ENCODE measurements at regions not wholly inside any gene's neighbourhood (a gene's known extent, or its start where the extent isn't known, plus 50 kb on each side); places are given as distances from the start of the nearest gene placed in this dataset.

- Mint-ChIP-seq H3K36me3 (ENCODE audit: insufficient read depth, unreplicated experiment) (no peaks in the 10 kb centered on the region), H3K9me3 (ENCODE audit: low read depth, unreplicated experiment) (no peaks in the 10 kb centered on the region), H3K27me3 (ENCODE audit: unreplicated experiment) (no peaks in the 10 kb centered on the region), H3K27ac (ENCODE audit: unreplicated experiment) (peak overlapping the region; percentile 28), H3K4me3 (ENCODE audit: low read depth, unreplicated experiment) (no peak overlapping the region), H3K4me1 (ENCODE audit: low read depth, unreplicated experiment) (peaks cover 14% of the 10 kb centered on the region)
- BruUV-seq (replicated peaks), result no TSS peak
- intact Hi-C loops (cut with micrococcal nuclease; ENCODE audit: unreplicated experiment), result no loop called here
- peak; percentile 44 for DNase-seq
- CTCF ChIA-PET, result interaction anchor here (0.6 kb wide), 1 partner anchor 44 kb away, joined by 3 read pairs; no protein-coding TSS in a partner anchor
- TF ChIP-seq CTCF (IDR thresholded peaks at IDR 0.05; ENCODE audit: unreplicated experiment), result no peak
Measured at GRCh38 chr5:124453221-124454051, 293.0 kb downstream of the ZNF608 start.

GRCh38 chr5:124452412-124452811 is 294.0 kb downstream of the ZNF608 start:
- CTCF ChIA-PET, result interaction anchor here (0.6 kb wide), 1 partner anchor 43 kb away, joined by 3 read pairs; no protein-coding TSS in a partner anchor
- BruUV-seq (replicated peaks), result no TSS peak
- Mint-ChIP-seq H3K27ac (ENCODE audit: unreplicated experiment) (peak overlapping the region; percentile 28), H3K4me1 (ENCODE audit: low read depth, unreplicated experiment) (peaks cover 14% of the 10 kb centered on the region), H3K27me3 (ENCODE audit: unreplicated experiment) (no peaks in the 10 kb centered on the region), H3K9me3 (ENCODE audit: low read depth, unreplicated experiment) (no peaks in the 10 kb centered on the region), H3K4me3 (ENCODE audit: low read depth, unreplicated experiment) (no peak overlapping the region), H3K36me3 (ENCODE audit: insufficient read depth, unreplicated experiment) (no peaks in the 10 kb centered on the region)
- no peak for DNase-seq
- intact Hi-C loops (cut with micrococcal nuclease; ENCODE audit: unreplicated experiment), result no loop called here
- TF ChIP-seq CTCF (IDR thresholded peaks at IDR 0.05; ENCODE audit: unreplicated experiment), result no peak

GRCh38 chr5:124451721-124452383 is 294.6 kb downstream of the ZNF608 start:
- intact Hi-C loops (cut with micrococcal nuclease; ENCODE audit: unreplicated experiment), result no loop called here
- Mint-ChIP-seq H3K4me3 (ENCODE audit: low read depth, unreplicated experiment) (no peak overlapping the region), H3K9me3 (ENCODE audit: low read depth, unreplicated experiment) (no peaks in the 10 kb centered on the region), H3K27me3 (ENCODE audit: unreplicated experiment) (no peaks in the 10 kb centered on the region), H3K4me1 (ENCODE audit: low read depth, unreplicated experiment) (peaks cover 14% of the 10 kb centered on the region), H3K27ac (ENCODE audit: unreplicated experiment) (no peak overlapping the region), H3K36me3 (ENCODE audit: insufficient read depth, unreplicated experiment) (no peaks in the 10 kb centered on the region)
- no peak for DNase-seq
- BruUV-seq (replicated peaks), result no TSS peak
- CTCF ChIA-PET, result no interaction called here
- no peak for TF ChIP-seq CTCF (IDR thresholded peaks at IDR 0.05; ENCODE audit: unreplicated experiment)

- BruUV-seq (replicated peaks), result no TSS peak
- TF ChIP-seq CTCF (IDR thresholded peaks at IDR 0.05; ENCODE audit: unreplicated experiment), result no peak
- DNase-seq, result no peak
- H3K27me3 Mint-ChIP-seq (ENCODE audit: unreplicated experiment), result no peaks in the 10 kb centered on the region
- no peaks in the 10 kb centered on the region for H3K4me1 Mint-ChIP-seq (ENCODE audit: low read depth, unreplicated experiment)
- H3K27ac Mint-ChIP-seq (ENCODE audit: unreplicated experiment), result no peak overlapping the region
- no peak overlapping the region for H3K4me3 Mint-ChIP-seq (ENCODE audit: low read depth, unreplicated experiment)
- H3K36me3 Mint-ChIP-seq (ENCODE audit: insufficient read depth, unreplicated experiment), result no peaks in the 10 kb centered on the region
- CTCF ChIA-PET, result no interaction called here
- intact Hi-C loops (cut with micrococcal nuclease; ENCODE audit: unreplicated experiment), result no loop called here
- H3K9me3 Mint-ChIP-seq (ENCODE audit: low read depth, unreplicated experiment), result no peaks in the 10 kb centered on the region
Measured at GRCh38 chr5:124446120-124446519, 300.3 kb downstream of the ZNF608 start.
